MM.1S (cell line): ENCODE measurements at regions not wholly inside any gene's neighbourhood (a gene's known extent, or its start where the extent isn't known, plus 50 kb on each side); places are given as distances from the start of the nearest gene placed in this dataset.

Experiments
- CTCF ChIP-seq: fragments of 300-600 bp; sonication (generic); IDR thresholded peaks from 2 replicates; pipeline ENCODE4 v1.5.1; 2016; ENCODE audit warnings: antibody characterized with exemption, low read length, mixed read lengths
- EZH2 ChIP-seq: fragments of 300-600 bp; sonication (generic); optimal IDR thresholded peaks from 2 replicates; pipeline ENCODE3; 2017; ENCODE audit warnings: low read depth, mild to moderate bottlenecking, antibody characterized with exemption, low read length, mixed read lengths

GRCh38 chr20:57881466-57882385 is 171.9 kb upstream of the PMEPA1 start:
- TF ChIP-seq CTCF (no peak), EZH2 (no peak)
